Karpas-422 (cell line): ENCODE measurements at regions not wholly inside any gene's neighbourhood (a gene's known extent, or its start where the extent isn't known, plus 50 kb on each side); places are given as distances from the start of the nearest gene placed in this dataset.

Source experiments
- DNase-seq: peaks from one replicate; pipeline ENCODE4 v3.0.0-alpha.2; 2015
- H2AFZ ChIP-seq: fragments of 200-600 bp; sonication (generic); 2 replicates; pipeline ENCODE4 v1.6.1; 2014; ENCODE audit warnings: antibody characterized with exemption, low read length, mixed read lengths
- H3K27ac ChIP-seq: fragments of 200-600 bp; sonication (generic); 2 replicates; pipeline ENCODE4 v1.5.1; 2014; ENCODE audit warnings: mild to moderate bottlenecking, low read length, moderate library complexity
- H3K27me3 ChIP-seq: fragments of 200-600 bp; sonication (generic); 2 replicates; pipeline ENCODE4 v1.6.1; 2014; ENCODE audit warnings: low read length, mixed read lengths
- H3K36me3 ChIP-seq: fragments of 200-600 bp; sonication (generic); 2 replicates; pipeline ENCODE4 v1.6.1; 2014; ENCODE audit warnings: low read length, mixed read lengths; ENCODE audit not compliant: insufficient read depth
- H3K4me1 ChIP-seq: fragments of 200-600 bp; sonication (generic); 2 replicates; pipeline ENCODE4 v1.6.1; 2014; ENCODE audit warnings: mild to moderate bottlenecking, low read length, mixed read lengths
- H3K4me2 ChIP-seq: fragments of 200-600 bp; sonication (generic); 2 replicates; pipeline ENCODE4 v1.6.1; 2014; ENCODE audit warnings: low read length, low read depth, mild to moderate bottlenecking; ENCODE audit not compliant: poor library complexity, severe bottlenecking
- H3K4me3 ChIP-seq: fragments of 200-600 bp; sonication (generic); 2 replicates; pipeline ENCODE4 v1.5.1; 2014; ENCODE audit warnings: mild to moderate bottlenecking, antibody characterized with exemption, low read length, mixed read lengths
- H3K79me2 ChIP-seq: fragments of 200-600 bp; sonication (generic); 2 replicates; pipeline ENCODE4 v1.6.1; 2014; ENCODE audit warnings: mild to moderate bottlenecking, low read length, mixed read lengths
- H3K9ac ChIP-seq: fragments of 200-600 bp; sonication (generic); 2 replicates; pipeline ENCODE4 v1.6.0; 2014; ENCODE audit warnings: low read length
- H3K9me2 ChIP-seq: fragments of 200-600 bp; sonication (generic), shearing (Covaris generic); replicated peaks from 2 replicates; pipeline ENCODE4 v1.6.0; 2014; ENCODE audit warnings: mild to moderate bottlenecking, low read length, moderate library complexity; ENCODE audit not compliant: insufficient read depth
- H3K9me3 ChIP-seq: fragments of 300-700, 200-600 bp; sonication (generic); 2 replicates; pipeline ENCODE4 v1.6.1; 2014; ENCODE audit warnings: low read length, mixed read lengths
- H4K20me1 ChIP-seq: fragments of 200-600 bp; sonication (generic); 2 replicates; pipeline ENCODE4 v1.6.1; 2014; ENCODE audit warnings: mild to moderate bottlenecking, antibody characterized with exemption, low read length, low read depth; ENCODE audit not compliant: insufficient read depth

GRCh38 chr2:47661310-47661709, 90.5 kb upstream of the KCNK12 start:
- peak overlapping the region; percentile 99 for H3K27ac ChIP-seq
- peaks cover 3% of the 10 kb centered on the region; the same call in 1 of the 2 replicates for H3K36me3 ChIP-seq
- H3K9me3 ChIP-seq: no peaks in the 10 kb centered on the region
- no peaks in the 10 kb centered on the region for H3K79me2 ChIP-seq
- peaks cover 77% of the 10 kb centered on the region for H3K4me1 ChIP-seq
- H3K27me3 ChIP-seq: no peaks in the 10 kb centered on the region
- peak; percentile 75 for DNase-seq
- peak overlapping the region; percentile 29 for H3K4me2 ChIP-seq
- no peaks in the 10 kb centered on the region for H3K9me2 ChIP-seq
- H3K9ac ChIP-seq: peak overlapping the region; percentile 22; the same call in 1 of the 2 replicates
- H4K20me1 ChIP-seq: no peaks in the 10 kb centered on the region
- no peak overlapping the region for H2AFZ ChIP-seq
- H3K4me3 ChIP-seq: no peak overlapping the region

- H3K9ac ChIP-seq: peak overlapping the region; percentile 87
- H3K4me1 ChIP-seq: peaks cover 88% of the 10 kb centered on the region
- H3K79me2 ChIP-seq: 0 out of 2 replicates have a peak, but pooled peaks cover 6% of the 10 kb centered on the region
- no peaks in the 10 kb centered on the region for H3K27me3 ChIP-seq
- H2AFZ ChIP-seq: peak overlapping the region; percentile 11; the same call in 1 of the 2 replicates
- H3K4me3 ChIP-seq: peak overlapping the region; percentile 26; the same call in 1 of the 2 replicates
- H3K9me3 ChIP-seq: no peaks in the 10 kb centered on the region
- peak; percentile 63 for DNase-seq
- H3K27ac ChIP-seq: peak overlapping the region; percentile 99
- peak overlapping the region; percentile 92 for H3K4me2 ChIP-seq
- H4K20me1 ChIP-seq: no peaks in the 10 kb centered on the region
- no peaks in the 10 kb centered on the region for H3K9me2 ChIP-seq
- H3K36me3 ChIP-seq: peaks cover 3% of the 10 kb centered on the region; the same call in 1 of the 2 replicates
Observed at GRCh38 chr2:47660168-47660567, 89.4 kb upstream of the KCNK12 start.

GRCh38 chr2:47658646-47659320, 88.0 kb upstream of the KCNK12 start:
- Histone ChIP-seq H3K9ac (peak overlapping the region; percentile 87), H3K27me3 (no peaks in the 10 kb centered on the region), H3K9me2 (no peaks in the 10 kb centered on the region), H2AFZ (no peak overlapping the region), H4K20me1 (no peaks in the 10 kb centered on the region), H3K4me3 (peak overlapping the region; percentile 30; the same call in 1 of the 2 replicates), H3K9me3 (no peaks in the 10 kb centered on the region), H3K4me1 (peaks cover 98% of the 10 kb centered on the region), H3K36me3 (0 out of 2 replicates have a peak, but pooled peaks cover 3% of the 10 kb centered on the region), H3K27ac (peak overlapping the region; percentile 99), H3K4me2 (peak overlapping the region; percentile 92), H3K79me2 (0 out of 2 replicates have a peak, but pooled peaks cover 6% of the 10 kb centered on the region)
- DNase-seq: peak; percentile 91

GRCh38 chr2:47657886-47658489, 87.2 kb upstream of the KCNK12 start:
- 0 out of 2 replicates have a peak, but pooled peaks cover 3% of the 10 kb centered on the region for H3K36me3 ChIP-seq
- no peaks in the 10 kb centered on the region for H4K20me1 ChIP-seq
- peak; percentile 76 for DNase-seq
- peak overlapping the region; percentile 87 for H3K9ac ChIP-seq
- 0 out of 2 replicates have a peak, but pooled peaks cover 6% of the 10 kb centered on the region for H3K79me2 ChIP-seq
- peaks cover 98% of the 10 kb centered on the region for H3K4me1 ChIP-seq
- peak overlapping the region; percentile 92 for H3K4me2 ChIP-seq
- no peaks in the 10 kb centered on the region for H3K9me2 ChIP-seq
- H3K27me3 ChIP-seq: no peaks in the 10 kb centered on the region
- peak overlapping the region; percentile 30; the same call in 1 of the 2 replicates for H3K4me3 ChIP-seq
- no peak overlapping the region for H2AFZ ChIP-seq
- H3K9me3 ChIP-seq: no peaks in the 10 kb centered on the region
- peak overlapping the region; percentile 99 for H3K27ac ChIP-seq

- Histone ChIP-seq H4K20me1 (no peaks in the 10 kb centered on the region), H2AFZ (no peak overlapping the region), H3K9me2 (no peaks in the 10 kb centered on the region), H3K36me3 (no peaks in the 10 kb centered on the region), H3K9me3 (no peaks in the 10 kb centered on the region), H3K79me2 (0 out of 2 replicates have a peak, but pooled peaks cover 6% of the 10 kb centered on the region), H3K4me1 (peaks cover 96% of the 10 kb centered on the region), H3K27ac (peak overlapping the region; percentile 99), H3K4me2 (peak overlapping the region; percentile 92), H3K9ac (peak overlapping the region; percentile 87), H3K27me3 (no peaks in the 10 kb centered on the region), H3K4me3 (peak overlapping the region; percentile 65)
- peak; percentile 71 for DNase-seq
Observed at GRCh38 chr2:47656715-47657600, 86.2 kb upstream of the KCNK12 start.

GRCh38 chr2:47655563-47655880, 84.7 kb upstream of the KCNK12 start:
- no peaks in the 10 kb centered on the region for H3K27me3 ChIP-seq
- H3K4me1 ChIP-seq: peaks cover 82% of the 10 kb centered on the region
- H3K27ac ChIP-seq: peak overlapping the region; percentile 99
- H3K9ac ChIP-seq: peak overlapping the region; percentile 87
- H3K79me2 ChIP-seq: 0 out of 2 replicates have a peak, but pooled peaks cover 6% of the 10 kb centered on the region
- DNase-seq: peak; percentile 82
- no peaks in the 10 kb centered on the region for H3K9me3 ChIP-seq
- peak overlapping the region; percentile 92 for H3K4me2 ChIP-seq
- no peak overlapping the region for H2AFZ ChIP-seq
- H4K20me1 ChIP-seq: no peaks in the 10 kb centered on the region
- no peaks in the 10 kb centered on the region for H3K9me2 ChIP-seq
- no peaks in the 10 kb centered on the region for H3K36me3 ChIP-seq
- H3K4me3 ChIP-seq: peak overlapping the region; percentile 65

- peak; percentile 98 for DNase-seq
- H3K79me2 ChIP-seq: 0 out of 2 replicates have a peak, but pooled peaks cover 6% of the 10 kb centered on the region
- peak overlapping the region; percentile 99 for H3K27ac ChIP-seq
- H3K9me2 ChIP-seq: no peaks in the 10 kb centered on the region
- H3K9ac ChIP-seq: peak overlapping the region; percentile 87
- H4K20me1 ChIP-seq: no peaks in the 10 kb centered on the region
- H3K9me3 ChIP-seq: no peaks in the 10 kb centered on the region
- peak overlapping the region; percentile 92 for H3K4me2 ChIP-seq
- no peaks in the 10 kb centered on the region for H3K27me3 ChIP-seq
- H3K36me3 ChIP-seq: no peaks in the 10 kb centered on the region
- peaks cover 76% of the 10 kb centered on the region for H3K4me1 ChIP-seq
- peak overlapping the region; percentile 65 for H3K4me3 ChIP-seq
- no peak overlapping the region for H2AFZ ChIP-seq
Observed at GRCh38 chr2:47654790-47655562, 84.2 kb upstream of the KCNK12 start.
